Osteocyte (in vitro differentiated cells): ENCODE measurements at regions not wholly inside any gene's neighbourhood (a gene's known extent, or its start where the extent isn't known, plus 50 kb on each side); places are given as distances from the start of the nearest gene placed in this dataset.

Experiments used
- DNase-seq: peaks from one replicate; pipeline ENCODE4 v3.0.0; 2021; ENCODE audit warnings: mixed read lengths; ENCODE audit not compliant: unreplicated experiment; ENCODE audit errors: extremely low spot score
- H3K27ac Mint-ChIP-seq: one replicate; pipeline ENCODE4 v1.8.0; 2021; ENCODE audit warnings: mild to moderate bottlenecking, mixed read lengths; ENCODE audit not compliant: unreplicated experiment
- H3K27me3 Mint-ChIP-seq: one replicate; pipeline ENCODE4 v1.8.0; 2021; ENCODE audit warnings: mixed read lengths; ENCODE audit not compliant: unreplicated experiment
- H3K36me3 Mint-ChIP-seq: one replicate; pipeline ENCODE4 v1.8.0; 2021; ENCODE audit warnings: mixed read lengths; ENCODE audit not compliant: unreplicated experiment
- H3K4me1 Mint-ChIP-seq: one replicate; pipeline ENCODE4 v1.8.0; 2021; ENCODE audit warnings: mixed read lengths; ENCODE audit not compliant: unreplicated experiment
- H3K4me3 Mint-ChIP-seq: one replicate; pipeline ENCODE4 v1.8.0; 2021; ENCODE audit warnings: mild to moderate bottlenecking, moderate library complexity, mixed read lengths; ENCODE audit not compliant: unreplicated experiment
- H3K9me3 Mint-ChIP-seq: one replicate; pipeline ENCODE4 v1.8.0; 2021; ENCODE audit warnings: mixed read lengths; ENCODE audit not compliant: unreplicated experiment
- TF ChIP-seq, protein P1 (sequence below): fragments of 200-600 bp; sonication (generic); IDR thresholded peaks from 2 replicates; pipeline ENCODE4 v1.5.0; 2021; ENCODE audit warnings: antibody characterized with exemption, mild to moderate bottlenecking, moderate library complexity

DNA sequence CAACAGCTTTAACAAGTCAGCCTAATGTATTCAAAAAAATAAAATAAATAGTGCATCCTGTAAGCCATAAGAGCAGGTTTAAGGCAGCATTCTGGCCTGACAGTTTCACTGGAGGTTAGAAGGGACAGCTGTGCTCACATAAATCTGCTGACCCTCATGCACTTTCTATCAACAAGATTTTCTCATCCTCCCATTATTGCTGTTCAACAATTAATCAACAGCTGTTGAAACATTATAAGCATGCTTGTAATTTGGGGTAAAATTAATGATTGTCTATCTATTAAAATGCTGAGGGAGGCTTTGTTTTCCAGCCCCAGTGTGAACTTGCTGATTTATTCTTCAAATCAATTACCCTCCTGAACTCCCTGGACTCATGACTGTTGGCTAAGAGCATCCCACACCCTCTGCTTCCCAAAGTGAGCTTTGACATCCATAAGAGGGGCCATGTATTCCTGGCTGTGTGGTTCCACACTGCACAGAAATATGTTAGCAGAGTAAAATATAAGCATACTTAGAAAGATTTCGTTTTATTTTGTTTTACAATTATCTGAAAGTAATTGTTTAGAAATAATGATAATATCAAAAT, 492.4 kb downstream of the EFNB2 start:
- Mint-ChIP-seq H3K36me3 (no peaks in the 10 kb centered on the region), H3K4me1 (peaks cover 14% of the 10 kb centered on the region), H3K27me3 (no peaks in the 10 kb centered on the region), H3K9me3 (peaks cover 8% of the 10 kb centered on the region), H3K4me3 (no peak overlapping the region), H3K27ac (no peak overlapping the region)
- DNase-seq, result no peak
- TF ChIP-seq, protein P1, sequence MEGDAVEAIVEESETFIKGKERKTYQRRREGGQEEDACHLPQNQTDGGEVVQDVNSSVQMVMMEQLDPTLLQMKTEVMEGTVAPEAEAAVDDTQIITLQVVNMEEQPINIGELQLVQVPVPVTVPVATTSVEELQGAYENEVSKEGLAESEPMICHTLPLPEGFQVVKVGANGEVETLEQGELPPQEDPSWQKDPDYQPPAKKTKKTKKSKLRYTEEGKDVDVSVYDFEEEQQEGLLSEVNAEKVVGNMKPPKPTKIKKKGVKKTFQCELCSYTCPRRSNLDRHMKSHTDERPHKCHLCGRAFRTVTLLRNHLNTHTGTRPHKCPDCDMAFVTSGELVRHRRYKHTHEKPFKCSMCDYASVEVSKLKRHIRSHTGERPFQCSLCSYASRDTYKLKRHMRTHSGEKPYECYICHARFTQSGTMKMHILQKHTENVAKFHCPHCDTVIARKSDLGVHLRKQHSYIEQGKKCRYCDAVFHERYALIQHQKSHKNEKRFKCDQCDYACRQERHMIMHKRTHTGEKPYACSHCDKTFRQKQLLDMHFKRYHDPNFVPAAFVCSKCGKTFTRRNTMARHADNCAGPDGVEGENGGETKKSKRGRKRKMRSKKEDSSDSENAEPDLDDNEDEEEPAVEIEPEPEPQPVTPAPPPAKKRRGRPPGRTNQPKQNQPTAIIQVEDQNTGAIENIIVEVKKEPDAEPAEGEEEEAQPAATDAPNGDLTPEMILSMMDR, result no peak

DNA sequence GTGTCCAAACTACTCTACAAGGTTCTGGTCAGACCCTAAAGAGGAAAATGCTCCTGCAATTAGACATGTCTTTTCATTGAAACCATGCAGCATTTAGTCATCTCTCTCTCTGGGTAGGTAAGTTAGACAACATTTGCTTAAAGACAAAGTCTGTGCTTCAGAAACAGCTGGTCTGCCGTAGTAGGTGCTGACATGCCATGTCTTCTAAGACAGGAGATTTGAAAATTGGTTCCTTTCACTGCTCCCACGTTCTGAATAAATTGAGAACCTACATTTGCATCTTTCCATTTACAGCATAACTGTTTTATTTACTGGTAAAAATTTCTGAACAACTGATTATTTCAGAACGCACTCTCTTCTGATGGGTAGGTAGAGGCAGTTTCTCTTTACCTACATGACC, 494.0 kb downstream of the EFNB2 start:
- no peaks in the 10 kb centered on the region for H3K27me3 Mint-ChIP-seq
- H3K4me1 Mint-ChIP-seq, result peaks cover 13% of the 10 kb centered on the region
- no peak overlapping the region for H3K4me3 Mint-ChIP-seq
- peaks cover 5% of the 10 kb centered on the region for H3K9me3 Mint-ChIP-seq
- H3K27ac Mint-ChIP-seq, result no peak overlapping the region
- H3K36me3 Mint-ChIP-seq, result no peaks in the 10 kb centered on the region
- TF ChIP-seq, protein P1, result no peak
- no peak for DNase-seq

DNA sequence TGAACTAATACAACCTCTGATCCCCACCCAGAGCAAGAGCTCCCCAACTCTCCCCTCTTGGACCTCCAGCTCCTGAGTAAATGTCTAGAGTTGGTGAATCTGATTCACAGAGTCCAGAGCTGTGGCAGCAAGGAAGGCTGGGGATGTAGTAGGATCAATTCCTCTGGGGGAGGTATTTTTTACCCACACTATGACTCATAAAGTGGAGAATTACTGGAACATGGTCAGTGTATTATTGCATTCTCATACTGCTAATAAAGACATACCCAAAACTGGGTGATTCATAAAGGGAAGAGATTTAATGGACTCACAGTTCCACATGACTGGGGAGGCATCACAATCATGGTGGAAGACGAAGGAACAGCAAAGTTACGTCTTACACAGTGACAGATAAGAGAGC, 496.7 kb downstream of the EFNB2 start:
- no peak for DNase-seq
- H3K4me3 Mint-ChIP-seq, result no peak overlapping the region
- no peaks in the 10 kb centered on the region for H3K27me3 Mint-ChIP-seq
- peaks cover 5% of the 10 kb centered on the region for H3K9me3 Mint-ChIP-seq
- H3K27ac Mint-ChIP-seq, result peak overlapping the region; percentile 65
- H3K4me1 Mint-ChIP-seq, result peaks cover 17% of the 10 kb centered on the region
- TF ChIP-seq, protein P1, result no peak
- no peaks in the 10 kb centered on the region for H3K36me3 Mint-ChIP-seq

- H3K27me3 Mint-ChIP-seq, result no peaks in the 10 kb centered on the region
- no peak overlapping the region for H3K4me3 Mint-ChIP-seq
Measured at GRCh38 chr13:106036870-106037269, 498.6 kb downstream of the EFNB2 start.

GRCh38 chr13:106034201-106034600, 501.3 kb downstream of the EFNB2 start:
- peaks cover 23% of the 10 kb centered on the region for H3K4me1 Mint-ChIP-seq
- no peak for DNase-seq
- no peak overlapping the region for H3K4me3 Mint-ChIP-seq
- TF ChIP-seq, protein P1, result no peak
- H3K27ac Mint-ChIP-seq, result no peak overlapping the region
- H3K36me3 Mint-ChIP-seq, result no peaks in the 10 kb centered on the region
- no peaks in the 10 kb centered on the region for H3K27me3 Mint-ChIP-seq
- H3K9me3 Mint-ChIP-seq, result peaks cover 5% of the 10 kb centered on the region

More at GRCh38 chr13:106036870-106037269, 498.6 kb downstream of the EFNB2 start:
- DNase-seq, result no peak
- no peak overlapping the region for H3K27ac Mint-ChIP-seq
- H3K4me1 Mint-ChIP-seq, result peaks cover 26% of the 10 kb centered on the region
- peaks cover 5% of the 10 kb centered on the region for H3K9me3 Mint-ChIP-seq
- TF ChIP-seq, protein P1, result no peak
- no peaks in the 10 kb centered on the region for H3K36me3 Mint-ChIP-seq
